Endothelial cell of umbilical vein (primary cell): ENCODE measurements at regions not wholly inside any gene's neighbourhood (a gene's known extent, or its start where the extent isn't known, plus 50 kb on each side); places are given as distances from the start of the nearest gene placed in this dataset.

Experiments
- BruUV-seq: library from RNA; stranded (reverse); fragments of 400-500 nt; replicated peaks from 2 replicates; lab custom pipeline; 2021; lab: Mats Ljungman, UMichigan
- CTCF ChIA-PET: fragments of 300-600, 350-600 bp; sonication (Branson Sonifier 250); formaldehyde crosslinking; loops from one replicate; lab custom pipeline; 2021; ENCODE audit warnings: antibody characterized with exemption, inconsistent platforms; lab: Charles Lee
- POLR2A ChIA-PET: fragments of 300-600, 350-600 bp; sonication (Branson Sonifier 250); formaldehyde crosslinking; loops from one replicate; lab custom pipeline; 2021; ENCODE audit warnings: antibody characterized with exemption, inconsistent platforms; lab: Charles Lee
- DNase-seq: peaks from one replicate; pipeline ENCODE4 v3.0.0-alpha.2; 2011; ENCODE audit warnings: low read depth, low spot score
- FAIRE-seq: peaks from 2 replicates; lab custom pipeline; 2011; peaks lifted over from hg19 to GRCh38; lab: Jason Lieb, UNC
- H2AFZ ChIP-seq: 2 replicates; pipeline ENCODE4 v1.6.0; 2012; ENCODE audit warnings: low read depth, low read length, control low read depth, inconsistent platforms
- H3K27ac ChIP-seq: 2 replicates; pipeline ENCODE4 v1.5.1; 2011; ENCODE audit warnings: low read depth, mild to moderate bottlenecking, control low read depth, low read length, moderate library complexity; ENCODE audit not compliant: insufficient read depth
- H3K27me3 ChIP-seq, 2 experiments: 2 replicates each; pipeline versions ENCODE4 v1.6.0 to v1.6.1; 2011; ENCODE audit warnings: low read length in 2 of 2, mixed read lengths in 1 of 2; ENCODE audit not compliant: control insufficient read depth in 2 of 2, insufficient read depth in 2 of 2
- H3K36me3 ChIP-seq, 2 experiments: 2 replicates in 1 of 2; 3 replicates in 1 of 2; pipeline ENCODE4 v1.5.1; 2011; ENCODE audit warnings: low read length in 2 of 2, mild to moderate bottlenecking in 1 of 2, moderate library complexity in 1 of 2; ENCODE audit not compliant: control insufficient read depth in 2 of 2, insufficient read depth in 2 of 2; ENCODE audit errors: extremely low read depth in 1 of 2
- H3K4me1 ChIP-seq: 3 replicates; pipeline ENCODE4 v1.5.1; 2011; ENCODE audit warnings: mild to moderate bottlenecking, low read length; ENCODE audit not compliant: control insufficient read depth, insufficient read depth; ENCODE audit errors: extremely low read depth
- H3K4me2 ChIP-seq: 2 replicates; pipeline ENCODE4 v1.6.1; 2011; ENCODE audit warnings: low read length, control low read depth, mixed read lengths; ENCODE audit not compliant: insufficient read depth
- H3K4me3 ChIP-seq, 3 experiments: fragments of 200-600 bp in 1 of 3; sonication (generic), shearing (Covaris generic) in 1 of 3; replicated peaks in 1 of 3; 2 replicates each; pipeline ENCODE4 v1.5.1; 2011 to 2016; ENCODE audit warnings: control low read depth in 3 of 3, low read length in 3 of 3, mild to moderate bottlenecking in 2 of 3, inconsistent platforms in 1 of 3, low read depth in 1 of 3, moderate library complexity in 1 of 3; ENCODE audit not compliant: insufficient read depth in 1 of 3
- H3K79me2 ChIP-seq: 2 replicates; pipeline ENCODE4 v1.6.0; 2012; ENCODE audit warnings: low read length, inconsistent platforms; ENCODE audit not compliant: control insufficient read depth, insufficient read depth
- H3K9ac ChIP-seq: replicated peaks from 2 replicates; pipeline ENCODE3; 2011; ENCODE audit warnings: low read length, control low read depth; ENCODE audit not compliant: insufficient read depth; ENCODE audit errors: extremely low read depth
- H3K9me1 ChIP-seq: replicated peaks from 3 replicates; pipeline ENCODE4 v1.6.0; 2011; ENCODE audit warnings: mild to moderate bottlenecking, low read length; ENCODE audit not compliant: control insufficient read depth, insufficient read depth; ENCODE audit errors: extremely low read depth
- H3K9me3 ChIP-seq: replicated peaks from 2 replicates; pipeline ENCODE4 v1.5.1; 2012; ENCODE audit warnings: low read length, inconsistent platforms; ENCODE audit not compliant: control insufficient read depth, insufficient read depth
- H4K20me1 ChIP-seq: replicated peaks from 2 replicates; pipeline ENCODE3; 2011; ENCODE audit warnings: mild to moderate bottlenecking, low read length; ENCODE audit not compliant: control insufficient read depth, insufficient read depth; ENCODE audit errors: extremely low read depth
- CTCF ChIP-seq, 2 donors: IDR thresholded peaks; 1 replicate in 1 of 2; 2 replicates in 1 of 2; pipeline ENCODE4 v1.5.1; 2011; ENCODE audit warnings: low read length in 2 of 2, mild to moderate bottlenecking in 2 of 2, moderate library complexity in 2 of 2, control low read depth in 1 of 2, inconsistent platforms in 1 of 2, low read depth in 1 of 2; ENCODE audit not compliant: insufficient read depth in 1 of 2; ENCODE audit errors: extremely low read depth in 1 of 2
- EZH2 ChIP-seq: IDR thresholded peaks from 2 replicates; pipeline ENCODE4 v1.6.1; 2012; ENCODE audit warnings: borderline replicate concordance, low read depth, mild to moderate bottlenecking, moderate library complexity, low read length, inconsistent platforms; ENCODE audit not compliant: severe bottlenecking
- FOS ChIP-seq: IDR thresholded peaks from 2 replicates; pipeline ENCODE4 v1.6.1; 2011; ENCODE audit warnings: mild to moderate bottlenecking, low read length, moderate library complexity, borderline replicate concordance; ENCODE audit not compliant: insufficient read depth
- GATA2 ChIP-seq: IDR thresholded peaks from 2 replicates; pipeline ENCODE4 v1.7.0; 2011; ENCODE audit warnings: low read depth, mild to moderate bottlenecking, moderate library complexity, mixed read lengths, low read length; ENCODE audit not compliant: insufficient read length, insufficient read depth
- JUN ChIP-seq: IDR thresholded peaks from 2 replicates; pipeline ENCODE4 v1.6.1; 2011; ENCODE audit warnings: borderline replicate concordance, low read depth; ENCODE audit not compliant: insufficient read length, insufficient read depth
- MAX ChIP-seq: IDR thresholded peaks from 2 replicates; pipeline ENCODE4 v1.6.1; 2011; ENCODE audit not compliant: insufficient read depth, insufficient read length
- MYC ChIP-seq: IDR thresholded peaks from one replicate; pipeline ENCODE4 v1.6.1; 2011; ENCODE audit warnings: mild to moderate bottlenecking, low read depth, low read length
- POLR2A ChIP-seq: IDR thresholded peaks from 2 replicates; pipeline ENCODE4 v1.6.1; 2012; ENCODE audit warnings: low read depth, mild to moderate bottlenecking, control low read depth, low read length
- POLR2AphosphoS5 ChIP-seq: IDR thresholded peaks from 2 replicates; pipeline ENCODE4 v1.6.1; 2012; ENCODE audit warnings: low read depth, mild to moderate bottlenecking, control low read depth, low read length, moderate library complexity; ENCODE audit not compliant: insufficient read depth
- dilution Hi-C: fragments of 300-500 bp; cut with MboI; formaldehyde crosslinking; loops from one replicate; pipeline ENCODE4 v1.15.0; 2019; ENCODE audit warnings: low sequenced_read_pairs; ENCODE audit not compliant: extremely low pct_ligation_motif_present
- intact Hi-C: fragments of 100-400 bp; cut with micrococcal nuclease; formaldehyde crosslinking; loops from one replicate; pipeline ENCODE4 v1.10.0; 2022

GRCh38 chr4:153904011-153904410 lies 115.1 kb upstream of the SFRP2 start:
- Histone ChIP-seq H3K4me2 (no peak overlapping the region), H3K27me3 (no peaks in the 10 kb centered on the region), H3K9me1 (no peaks in the 10 kb centered on the region), H3K36me3 (no peaks in the 10 kb centered on the region), H3K27ac (no peak overlapping the region), H3K9me3 (peaks cover 4% of the 10 kb centered on the region), H3K79me2 (no peaks in the 10 kb centered on the region), H3K4me3 (no peak overlapping the region), H4K20me1 (no peaks in the 10 kb centered on the region), H3K9ac (no peak overlapping the region), H3K4me1 (no peaks in the 10 kb centered on the region), H2AFZ (no peak overlapping the region)
- intact Hi-C loops (no loop called here), dilution Hi-C loops (no loop called here)
- TF ChIP-seq MAX (no peak), EZH2 (no peak), FOS (no peak), POLR2AphosphoS5 (no peak), MYC (no peak), CTCF (IDR thresholded peaks at IDR 0.05; ENCODE audit: extremely low read depth in 1 of 2, insufficient read depth in 1 of 2, low read depth in 1 of 2, low read length in 2 of 2) (no peak), POLR2A (no peak), JUN (no peak), GATA2 (no peak)
- no TSS peak for BruUV-seq
- POLR2A ChIA-PET, result no interaction called here
- DNase-seq (no peak), FAIRE-seq (no peak)
- CTCF ChIA-PET, result no interaction called here
